Peyer's patch (tissue), 4 donors: ENCODE measurements at regions not wholly inside any gene's neighbourhood (a gene's known extent, or its start where the extent isn't known, plus 50 kb on each side); places are given as distances from the start of the nearest gene placed in this dataset.

ENCODE experiments used
- POLR2A ChIP-seq, 2 donors: fragments of 450-650 bp; IDR thresholded peaks; one replicate each; pipeline ENCODE4 v1.5.1; 2017; ENCODE audit warnings: antibody characterized with exemption in 2 of 2, mild to moderate bottlenecking in 2 of 2, moderate library complexity in 2 of 2
- TF ChIP-seq, protein P1 (sequence below), 6 experiments: fragments of 450-650 bp in 4 of 6; fragments of 200-600 bp in 2 of 6; sonication (generic) in 1 of 6; IDR thresholded peaks; one replicate each; pipeline ENCODE4 v1.5.1; 2017 to 2019; ENCODE audit warnings: antibody characterized with exemption in 6 of 6, mild to moderate bottlenecking in 3 of 6, moderate library complexity in 1 of 6

DNA sequence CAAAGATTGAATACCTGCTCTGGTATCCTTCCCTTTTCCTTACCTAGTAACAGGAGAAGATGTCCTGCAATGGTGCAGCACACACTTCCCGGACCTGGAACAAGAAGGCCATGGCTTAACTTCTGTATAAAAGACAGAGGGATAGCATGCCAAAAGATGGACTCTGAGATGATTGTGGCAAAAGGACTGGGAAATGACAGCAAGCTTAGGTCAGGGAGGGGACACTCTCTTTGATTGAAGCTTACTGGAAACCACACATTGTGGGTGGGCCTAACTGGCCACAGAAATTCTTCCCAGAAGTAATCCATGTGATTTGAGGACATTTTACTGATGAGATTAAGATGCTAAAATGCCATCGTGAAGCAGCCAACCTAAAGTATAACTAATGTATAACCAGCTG is 71.0 kb upstream of the OTUD4 start:
- TF ChIP-seq POLR2A (IDR thresholded peaks at IDR 0.05) = no peak
- TF ChIP-seq, protein P1, sequence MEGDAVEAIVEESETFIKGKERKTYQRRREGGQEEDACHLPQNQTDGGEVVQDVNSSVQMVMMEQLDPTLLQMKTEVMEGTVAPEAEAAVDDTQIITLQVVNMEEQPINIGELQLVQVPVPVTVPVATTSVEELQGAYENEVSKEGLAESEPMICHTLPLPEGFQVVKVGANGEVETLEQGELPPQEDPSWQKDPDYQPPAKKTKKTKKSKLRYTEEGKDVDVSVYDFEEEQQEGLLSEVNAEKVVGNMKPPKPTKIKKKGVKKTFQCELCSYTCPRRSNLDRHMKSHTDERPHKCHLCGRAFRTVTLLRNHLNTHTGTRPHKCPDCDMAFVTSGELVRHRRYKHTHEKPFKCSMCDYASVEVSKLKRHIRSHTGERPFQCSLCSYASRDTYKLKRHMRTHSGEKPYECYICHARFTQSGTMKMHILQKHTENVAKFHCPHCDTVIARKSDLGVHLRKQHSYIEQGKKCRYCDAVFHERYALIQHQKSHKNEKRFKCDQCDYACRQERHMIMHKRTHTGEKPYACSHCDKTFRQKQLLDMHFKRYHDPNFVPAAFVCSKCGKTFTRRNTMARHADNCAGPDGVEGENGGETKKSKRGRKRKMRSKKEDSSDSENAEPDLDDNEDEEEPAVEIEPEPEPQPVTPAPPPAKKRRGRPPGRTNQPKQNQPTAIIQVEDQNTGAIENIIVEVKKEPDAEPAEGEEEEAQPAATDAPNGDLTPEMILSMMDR (IDR thresholded peaks at IDR 0.05) = no peak
